SKM-1 treated with dmso at 0.1 percent for 144 hours (cell line): ENCODE measurements at regions not wholly inside any gene's neighbourhood (a gene's known extent, or its start where the extent isn't known, plus 50 kb on each side); places are given as distances from the start of the nearest gene placed in this dataset.
"Not testable (repeated sequence)": the region's sequence is repeated elsewhere in the genome, so short reads cannot be mapped to it uniquely, and the experiment has no call there.

Source experiments
- DNase-seq: peaks from one replicate; lab custom pipeline; 2025; ENCODE audit not compliant: unreplicated experiment; lab: John Stamatoyannopoulos, UW

- not testable (repeated sequence) for DNase-seq
These were observed 182.5 kb upstream of the FAM20C start for GRCh38 chr7:9919-10318.

GRCh38 chr7:32565-33280 is 159.6 kb upstream of the FAM20C start:
- not testable (repeated sequence) for DNase-seq

- DNase-seq = not testable (repeated sequence)
These were observed 157.2 kb upstream of the FAM20C start for GRCh38 chr7:35121-35541.

GRCh38 chr7:36539-36938 is 155.8 kb upstream of the FAM20C start:
- not testable (repeated sequence) for DNase-seq

DNA sequence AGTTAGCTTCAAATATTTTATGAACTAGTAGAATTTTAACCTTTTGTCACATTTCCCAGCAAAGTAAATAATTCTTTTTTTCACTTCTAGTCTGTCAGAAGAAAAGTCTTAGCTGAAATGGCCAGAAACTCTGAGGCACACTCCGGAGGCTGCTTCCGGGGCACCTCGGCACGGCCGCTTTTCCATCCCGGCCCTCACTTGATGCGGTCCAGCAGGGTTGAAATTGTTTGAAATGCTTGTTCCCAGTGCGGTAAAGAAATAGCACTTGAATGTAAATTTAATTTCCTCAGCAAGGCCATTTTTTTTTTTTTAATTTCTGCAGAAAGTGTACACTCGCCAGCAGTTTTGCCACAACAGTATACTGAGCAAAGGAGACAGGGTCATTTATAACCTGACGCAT is 154.7 kb upstream of the FAM20C start:
- DNase-seq = not testable (repeated sequence)

DNA sequence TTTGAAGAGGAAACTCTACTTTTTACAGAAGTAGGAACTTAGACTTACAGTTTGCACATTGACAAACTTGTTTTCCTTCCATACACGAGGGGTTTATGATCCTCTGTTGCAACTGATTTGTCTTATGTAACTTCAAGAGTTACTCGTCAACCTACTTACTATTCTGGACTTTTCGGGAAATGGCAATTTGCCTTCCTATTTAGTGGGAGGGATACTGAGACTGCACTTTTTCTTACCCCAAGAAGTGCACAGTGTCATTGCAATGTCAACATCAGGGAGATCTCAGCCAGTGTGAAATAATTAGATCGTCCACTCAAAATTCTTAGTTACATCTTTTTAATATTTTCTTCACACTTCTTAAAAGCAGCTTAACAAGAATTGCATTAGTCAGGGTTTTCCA is 153.9 kb upstream of the FAM20C start:
- not testable (repeated sequence) for DNase-seq

GRCh38 chr7:39984-40740 is 152.2 kb upstream of the FAM20C start:
- not testable (repeated sequence) for DNase-seq

- DNase-seq = no peak
These were observed 151.3 kb upstream of the FAM20C start for GRCh38 chr7:40799-41750.

GRCh38 chr7:41917-42565 is 150.3 kb upstream of the FAM20C start:
- DNase-seq = no peak

- no peak for DNase-seq
These were observed 148.4 kb upstream of the FAM20C start for GRCh38 chr7:43791-44540.

GRCh38 chr7:44541-44896 is 147.9 kb upstream of the FAM20C start:
- no peak for DNase-seq

- DNase-seq = no peak
These were observed 147.0 kb upstream of the FAM20C start for GRCh38 chr7:45106-46090.

DNA sequence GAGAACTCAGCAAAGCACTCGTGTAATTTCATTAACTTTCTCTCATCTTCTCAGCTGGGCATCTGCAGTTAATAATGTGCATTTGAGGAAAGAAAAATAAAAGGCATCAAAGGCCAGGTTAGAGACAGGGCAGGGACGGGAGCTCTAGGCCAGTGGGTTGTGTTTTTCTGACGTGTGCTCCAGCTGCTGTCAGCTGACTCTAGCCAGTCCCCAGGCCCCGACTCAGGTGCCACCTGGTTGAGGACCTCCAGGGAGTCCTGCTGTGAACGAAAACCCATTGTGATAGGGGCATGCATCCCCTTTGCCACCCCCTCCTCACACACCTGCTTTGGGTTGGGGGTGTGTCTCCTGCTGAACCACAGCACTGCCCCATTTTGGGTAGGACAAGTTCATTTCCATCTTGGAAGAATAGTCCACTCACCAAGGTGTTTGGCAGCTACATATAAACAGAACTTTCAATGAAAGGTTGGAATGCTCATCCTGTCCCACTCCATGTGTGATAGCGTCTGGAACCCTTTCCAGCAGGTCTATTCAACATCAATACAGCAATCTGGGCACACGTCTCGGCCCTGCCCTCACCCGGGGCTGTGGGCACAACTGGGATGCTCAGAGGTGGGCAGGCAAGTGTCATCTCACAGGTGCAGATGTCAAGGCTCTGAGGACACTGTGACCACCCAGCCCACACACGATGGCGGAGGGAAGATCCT is 146.1 kb upstream of the FAM20C start:
- DNase-seq = no peak

DNA sequence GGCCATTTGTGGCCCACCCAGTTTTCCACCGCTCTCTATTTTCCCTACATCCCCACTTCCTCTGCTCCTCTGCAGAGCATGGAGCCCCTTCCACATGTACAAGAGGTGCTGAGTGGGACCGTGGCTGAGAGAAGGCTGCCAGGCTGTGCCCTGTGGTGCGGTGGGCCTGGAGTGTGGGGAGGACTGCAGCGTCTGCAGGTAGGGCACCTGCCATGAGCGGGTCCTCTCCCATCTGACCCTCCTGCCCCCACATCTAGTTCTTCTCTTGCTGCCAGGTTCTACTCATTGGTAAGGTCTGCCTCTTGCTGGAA is 145.6 kb upstream of the FAM20C start:
- DNase-seq = no peak

DNA sequence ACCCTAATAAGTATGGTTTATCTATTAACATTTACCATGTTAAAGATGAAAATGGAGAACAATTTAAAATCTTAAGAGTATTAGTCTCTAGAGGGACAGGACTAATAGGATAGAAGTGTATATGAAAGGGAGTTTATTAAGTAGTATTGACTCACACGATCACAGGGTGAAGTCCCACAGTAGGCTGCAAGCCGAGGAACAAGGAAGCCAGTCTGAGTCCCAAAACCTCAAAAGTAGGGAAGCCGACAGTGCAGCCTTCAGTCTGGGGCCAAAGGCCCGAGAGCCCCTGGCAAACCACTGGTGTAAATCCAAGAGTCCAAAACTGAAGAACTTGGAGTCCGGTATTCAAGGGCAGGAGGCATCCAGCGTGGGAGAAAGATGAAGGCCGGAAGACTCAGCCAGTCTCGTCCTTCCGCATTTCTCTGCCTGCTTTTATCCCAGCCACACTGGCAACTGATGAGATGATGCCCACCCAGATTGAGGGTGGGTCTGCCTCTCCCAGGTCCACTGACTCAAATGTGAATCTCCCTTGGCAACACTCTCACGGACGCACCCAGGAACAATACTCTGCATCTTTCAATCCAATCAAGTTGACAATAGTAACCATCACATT is 140.8 kb upstream of the FAM20C start:
- no peak for DNase-seq

DNA sequence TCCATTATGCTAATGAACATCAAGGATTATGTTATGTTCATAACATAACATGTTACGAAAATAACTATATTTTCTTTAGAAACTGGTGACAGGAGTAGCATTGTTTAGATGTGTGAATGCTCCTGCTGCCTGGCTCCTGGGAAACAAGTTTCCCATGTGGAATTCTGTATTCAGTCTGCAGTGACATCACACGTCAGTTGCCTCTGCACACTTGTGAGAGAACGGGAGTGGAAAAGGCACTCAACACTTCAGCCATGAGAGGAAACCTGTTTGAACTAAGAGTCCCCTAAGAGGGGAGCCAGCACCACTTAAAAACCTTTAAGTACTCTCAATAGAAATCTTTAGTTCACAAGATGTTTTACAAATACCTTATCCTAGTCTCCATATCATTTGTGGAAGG is 140.3 kb upstream of the FAM20C start:
- DNase-seq = no peak

- no peak for DNase-seq
These were observed 138.8 kb upstream of the FAM20C start for GRCh38 chr7:53531-53930.

- DNase-seq = no peak
These were observed 137.8 kb upstream of the FAM20C start for GRCh38 chr7:54615-55014.
